ENCODE measurements at regions not wholly inside any gene's neighbourhood (a gene's known extent, or its start where the extent isn't known, plus 50 kb on each side); places are given as distances from the start of the nearest gene placed in this dataset.

DNA sequence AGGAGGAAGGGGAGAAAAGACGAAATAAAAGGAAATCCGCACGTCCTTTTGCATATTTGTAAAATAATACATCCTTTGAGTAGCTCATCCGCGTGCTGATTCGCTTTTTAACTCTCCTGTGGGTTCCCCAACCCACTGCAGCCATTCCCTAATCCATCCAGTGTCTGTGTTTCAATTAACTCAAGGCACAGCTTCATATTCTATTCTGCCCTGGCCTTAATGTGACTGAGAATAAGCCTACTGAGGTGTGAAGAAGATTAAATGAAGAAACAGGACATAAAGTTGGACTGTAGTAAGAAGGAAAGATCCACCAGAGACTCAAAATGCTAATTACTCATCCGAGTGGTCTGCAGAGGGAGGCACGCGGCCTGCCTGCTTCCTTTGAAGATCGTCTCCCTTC, 161.4 kb upstream of the SH3BP4 start:
- TF ChIP-seq CTCF (conservative IDR thresholded peaks at IDR 0.05; ENCODE audit: low read length) (no peak), EZH2phosphoT487 (IDR thresholded peaks at IDR 0.05; ENCODE audit: borderline replicate concordance) (no peak)

All from Loucy (cell line).